Left lung (tissue), 4 donors: ENCODE measurements at regions not wholly inside any gene's neighbourhood (a gene's known extent, or its start where the extent isn't known, plus 50 kb on each side); places are given as distances from the start of the nearest gene placed in this dataset.

ENCODE experiments used
- ATAC-seq: fragments of 200-7000 bp; cut with Tn5 transposase; one replicate; pipeline ENCODE4 v1.9.1; 2020; ENCODE audit warnings: moderate library complexity
- DNase-seq, 4 donors: peaks; one replicate each; pipeline ENCODE4 v3.0.0-alpha.2; 2013 to 2020
- H3K27ac ChIP-seq, 2 donors: fragments of 200-600 bp; sonication (generic) in 1 of 2; one replicate each; pipeline versions ENCODE4 v1.5.0 to v1.8.0; 2020 to 2021
- H3K27me3 ChIP-seq, 2 donors: fragments of 200-600 bp; sonication (generic) in 1 of 2; one replicate each; pipeline versions ENCODE4 v1.5.0 to v1.8.0; 2020 to 2021
- H3K36me3 ChIP-seq, 2 donors: fragments of 200-600 bp; sonication (generic) in 1 of 2; one replicate each; pipeline versions ENCODE4 v1.5.0 to v1.8.0; 2020 to 2021
- H3K4me1 ChIP-seq, 2 donors: fragments of 200-600 bp; one replicate each; pipeline ENCODE4 v1.8.0; 2021
- H3K4me3 ChIP-seq, 2 donors: fragments of 200-600 bp; sonication (generic) in 1 of 2; one replicate each; pipeline versions ENCODE4 v1.5.0 to v1.8.0; 2020 to 2021; ENCODE audit warnings: mild to moderate bottlenecking in 1 of 2
- H3K9me3 ChIP-seq, 2 donors: fragments of 200-600 bp; sonication (generic) in 1 of 2; one replicate each; pipeline versions ENCODE4 v1.5.0 to v1.8.0; 2020 to 2021
- CTCF ChIP-seq, 2 donors: fragments of 200-600 bp; sonication (generic) in 1 of 2; IDR thresholded peaks; one replicate each; pipeline versions ENCODE4 v1.5.0 to v1.8.0; 2021; ENCODE audit warnings: antibody characterized with exemption in 2 of 2
- intact Hi-C, 2 donors: fragments of 100-400 bp; cut with DNase I; formaldehyde crosslinking; loops; one replicate each; pipeline versions ENCODE4 v1.11.2 to v1.14.2; 2022
- donor health status: DM: no; HTN: yes; CAD: no.
- donor health status: DM: no; HTN: no; CAD: no.

- intact Hi-C loops = no loop called here
- H3K4me3 ChIP-seq = no peak overlapping the region
- ATAC-seq (peak; percentile 23), DNase-seq (peak in 1 of 4 donors; percentile 48)
- H3K4me1 ChIP-seq = peaks cover 11 to 20% of the 10 kb centered on the region in 2 donors
- no peak overlapping the region for H3K27ac ChIP-seq
- no peaks in the 10 kb centered on the region for H3K36me3 ChIP-seq
- no peaks in the 10 kb centered on the region for H3K9me3 ChIP-seq
- no peak for TF ChIP-seq CTCF (IDR thresholded peaks at IDR 0.05)
- H3K27me3 ChIP-seq = no peaks in the 10 kb centered on the region
These were observed 120.4 kb upstream of the RIPOR2 start for GRCh38 chr6:25056130-25056529.

GRCh38 chr6:25057111-25057905 lies 121.5 kb upstream of the RIPOR2 start:
- intact Hi-C loops = no loop called here
- Histone ChIP-seq H3K27ac (no peak overlapping the region), H3K27me3 (no peaks in the 10 kb centered on the region), H3K4me1 (peaks cover 11 to 12% of the 10 kb centered on the region in 2 donors), H3K4me3 (no peak overlapping the region), H3K9me3 (no peaks in the 10 kb centered on the region), H3K36me3 (no peaks in the 10 kb centered on the region)
- TF ChIP-seq CTCF (IDR thresholded peaks at IDR 0.05) = no peak
- peak in 3 of 4 donors; percentile 52 to 80 (median 64) for DNase-seq
- ATAC-seq = peak; percentile 24

GRCh38 chr6:25058441-25058840 lies 122.7 kb upstream of the RIPOR2 start:
- intact Hi-C loops = no loop called here
- TF ChIP-seq CTCF (IDR thresholded peaks at IDR 0.05) = no peak
- no peak overlapping the region for H3K4me3 ChIP-seq
- peaks cover 11 to 12% of the 10 kb centered on the region in 2 donors for H3K4me1 ChIP-seq
- DNase-seq = no peak
- no peaks in the 10 kb centered on the region for H3K9me3 ChIP-seq
- H3K27ac ChIP-seq = no peak overlapping the region
- H3K27me3 ChIP-seq = no peaks in the 10 kb centered on the region
- no peak for ATAC-seq
- H3K36me3 ChIP-seq = no peaks in the 10 kb centered on the region

GRCh38 chr6:25058941-25059340 lies 123.2 kb upstream of the RIPOR2 start:
- intact Hi-C loops = no loop called here
- no peaks in the 10 kb centered on the region for H3K27me3 ChIP-seq

More at GRCh38 chr6:25058941-25059340, 123.2 kb upstream of the RIPOR2 start:
- no peak overlapping the region for H3K4me3 ChIP-seq
- no peaks in the 10 kb centered on the region for H3K36me3 ChIP-seq
- no peak overlapping the region for H3K27ac ChIP-seq
- peaks cover 7 to 9% of the 10 kb centered on the region in 2 donors for H3K4me1 ChIP-seq
- no peaks in the 10 kb centered on the region for H3K9me3 ChIP-seq
- ATAC-seq (no peak), DNase-seq (no peak)
- TF ChIP-seq CTCF (IDR thresholded peaks at IDR 0.05) = no peak
